Heart right ventricle (tissue), 16 donors: ENCODE measurements at regions not wholly inside any gene's neighbourhood (a gene's known extent, or its start where the extent isn't known, plus 50 kb on each side); places are given as distances from the start of the nearest gene placed in this dataset.

ENCODE experiments used
- ATAC-seq, 8 donors: fragments of 200-7000 bp; cut with Tn5 transposase; one replicate each; pipeline ENCODE4 v1.9.1; 2020; ENCODE audit warnings: mild to moderate bottlenecking in 8 of 8, moderate library complexity in 8 of 8, moderate number of reproducible peaks in 1 of 8
- DNase-seq, 2 donors: peaks; one replicate each; pipeline ENCODE4 v3.0.0-alpha.2; 2020
- H3K27ac ChIP-seq, 10 donors: fragments of 200-600 bp; sonication (generic) in 2 of 10; one replicate each; pipeline versions ENCODE4 v1.5.0 to v1.8.0; 2020 to 2022; ENCODE audit warnings: mild to moderate bottlenecking in 3 of 10
- H3K27me3 ChIP-seq, 7 donors: fragments of 200-600 bp; one replicate each; pipeline ENCODE4 v1.8.0; 2021 to 2022; ENCODE audit warnings: mild to moderate bottlenecking in 2 of 7
- H3K36me3 ChIP-seq, 9 donors: fragments of 200-600 bp; sonication (generic) in 1 of 9; one replicate each; pipeline versions ENCODE4 v1.5.0 to v1.8.0; 2020 to 2022; ENCODE audit warnings: mild to moderate bottlenecking in 2 of 9
- H3K4me1 ChIP-seq, 9 donors: fragments of 200-600 bp; sonication (generic) in 1 of 9; one replicate each; pipeline versions ENCODE4 v1.5.0 to v1.8.0; 2020 to 2022; ENCODE audit warnings: mild to moderate bottlenecking in 4 of 9
- H3K4me3 ChIP-seq, 10 donors: fragments of 200-600 bp; sonication (generic) in 2 of 10; one replicate each; pipeline versions ENCODE4 v1.5.0 to v1.8.0; 2020 to 2022; ENCODE audit warnings: mild to moderate bottlenecking in 7 of 10, moderate library complexity in 2 of 10
- H3K9me3 ChIP-seq, 11 donors: fragments of 200-600 bp in 10 of 11; sonication (generic) in 2 of 11; one replicate each; pipeline versions ENCODE4 v1.5.0 to v1.8.0; 2013 to 2022; ENCODE audit warnings: mild to moderate bottlenecking in 2 of 11, control low read depth in 1 of 11, moderate library complexity in 1 of 11
- CTCF ChIP-seq, 9 donors: fragments of 200-600 bp; sonication (generic) in 2 of 9; IDR thresholded peaks; one replicate each; pipeline versions ENCODE4 v1.5.0 to v1.8.0; 2021 to 2022; ENCODE audit warnings: antibody characterized with exemption in 9 of 9, mild to moderate bottlenecking in 5 of 9, moderate library complexity in 1 of 9
- WGBS, 2 donors: extraction: QIAGEN DNeasy Blood & Tissue Kit; methylation state at CpG; one replicate each; pipeline ENCODE4 v1.1.7; 2013; ENCODE audit warnings: inconsistent platforms in 1 of 2; 5-methylcytosine and 5-hydroxymethylcytosine counted together
- intact Hi-C, 10 donors: fragments of 100-400 bp; cut with DNase I; formaldehyde crosslinking; loops; one replicate each; pipeline versions ENCODE4 v1.11.1 to v1.14.2; 2022
- donor health status: Arrhythmogenic right ventricular cardiomyopathy.
- donor health status: ischemic (EF 13 %, LVEDD 7.1; RV severe dilation, severe dysfunction).
- donor health status: healthy with polysubstance abuse.
- donor health status: DM: no; HTN: yes; CAD: no.
- donor health status: DM: no; HTN: no; CAD: no.
- donor health status: ischemic (EF 25% LVEDD 6.9; RV normal size, moderate dysfunction).
- donor health status: ischemic (EF 25% LVEDD 5.7; RV mildly dilated, moderate dysfunction).
- donor health status: healthy.
- donor health status: DM: yes; HTN: yes; CAD: no.
- donor health status: Ischemic cardiomyopathy.
- donor health status: ischemic (EF 35%, LVEDD 5.7; RV mildly dilated, moderate dysfunction).
- donor health status: nonischemic (EF 11% LVEDD 7.7; RV severe dilation, severe dysfunction).
- donor health status: DM: yes; HTN: yes; CAD: no.
- donor health status: PGD.
- donor health status: ischemic (EF 29% LVEDD 5.4; RV normal size, mild dysfunction).
- donor health status: nonischemic (EF 23%, LVEDD 6.1; RV moderate dilation, normal function).

GRCh38 chr9:81097131-81097847 lies 592.1 kb downstream of the TLE1 start:
- no peak for ATAC-seq
- Histone ChIP-seq H3K4me3 (no peak overlapping the region), H3K4me1 (no peaks in the 10 kb centered on the region), H3K36me3 (no peaks in the 10 kb centered on the region), H3K9me3 (peaks cover 0 to 14% (median 0%) of the 10 kb centered on the region in 11 donors), H3K27me3 (peaks cover 0 to 7% (median 0%) of the 10 kb centered on the region in 7 donors), H3K27ac (no peak overlapping the region)
- intact Hi-C loops: no loop called here
- DNase-seq: no peak
- 63 to 66% methylated on average over 11 of the region's 11 CpGs for WGBS, 2 donors
- TF ChIP-seq CTCF (IDR thresholded peaks at IDR 0.05): no peak

DNA sequence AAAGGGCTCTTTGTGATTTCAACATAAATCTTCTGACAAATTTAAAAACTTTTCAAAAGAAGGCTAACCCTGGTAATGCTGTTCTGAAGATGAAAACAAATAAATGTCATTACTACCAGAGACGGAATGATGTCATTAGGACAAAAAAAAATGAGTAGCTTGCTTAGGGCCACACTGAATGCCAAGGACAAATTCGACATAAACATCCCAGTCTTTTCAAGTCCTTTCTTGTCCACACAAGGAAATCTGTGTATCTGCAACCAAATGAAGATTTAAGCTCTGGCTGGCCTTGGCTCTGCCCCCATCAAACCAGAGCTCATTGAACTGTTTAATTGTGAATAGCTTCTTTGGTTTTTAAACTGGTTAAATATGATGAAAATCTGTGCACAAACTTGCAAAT lies 592.7 kb downstream of the TLE1 start:
- peaks cover 0 to 7% (median 0%) of the 10 kb centered on the region in 7 donors for H3K27me3 ChIP-seq
- H3K27ac ChIP-seq: no peak overlapping the region
- 75 to 84% methylated on average over 2 of the region's 2 CpGs for WGBS, 2 donors
- no peak for TF ChIP-seq CTCF (IDR thresholded peaks at IDR 0.05)
- ATAC-seq (no peak), DNase-seq (no peak)
- H3K4me3 ChIP-seq: no peak overlapping the region
- intact Hi-C loops: no loop called here
- H3K36me3 ChIP-seq: no peaks in the 10 kb centered on the region
- H3K9me3 ChIP-seq: peaks cover 0 to 14% (median 0%) of the 10 kb centered on the region in 11 donors
- H3K4me1 ChIP-seq: no peaks in the 10 kb centered on the region

GRCh38 chr9:81092057-81092456 lies 597.3 kb downstream of the TLE1 start:
- TF ChIP-seq CTCF (IDR thresholded peaks at IDR 0.05): no peak
- Histone ChIP-seq H3K27ac (no peak overlapping the region), H3K4me3 (no peak overlapping the region), H3K36me3 (no peaks in the 10 kb centered on the region), H3K4me1 (no peaks in the 10 kb centered on the region), H3K27me3 (no peaks in the 10 kb centered on the region), H3K9me3 (peaks cover 0 to 12% (median 0%) of the 10 kb centered on the region in 11 donors)
- ATAC-seq (no peak), DNase-seq (no peak)
- 96 to 99% methylated on average over 2 of the region's 2 CpGs for WGBS, 2 donors
- intact Hi-C loops: no loop called here

- ATAC-seq (no peak), DNase-seq (no peak)
- peaks cover 0 to 8% (median 0%) of the 10 kb centered on the region in 11 donors for H3K9me3 ChIP-seq
- TF ChIP-seq CTCF (IDR thresholded peaks at IDR 0.05): no peak
- no peaks in the 10 kb centered on the region for H3K36me3 ChIP-seq
- no peaks in the 10 kb centered on the region for H3K27me3 ChIP-seq
- no peak overlapping the region for H3K4me3 ChIP-seq
- no peak overlapping the region for H3K27ac ChIP-seq
- 86 to 88% methylated on average over 2 of the region's 2 CpGs for WGBS, 2 donors
- intact Hi-C loops: no loop called here
- H3K4me1 ChIP-seq: no peaks in the 10 kb centered on the region
These were observed 601.0 kb downstream of the TLE1 start for GRCh38 chr9:81088341-81088740.
